GM21367 (cell line): ENCODE measurements at regions not wholly inside any gene's neighbourhood (a gene's known extent, or its start where the extent isn't known, plus 50 kb on each side); places are given as distances from the start of the nearest gene placed in this dataset.

Experiments used
- ATAC-seq: cut with Tn5 transposase; IDR thresholded peaks from one replicate; pipeline ENCODE4 v1.9.1; 2021; ENCODE audit not compliant: unreplicated experiment

DNA sequence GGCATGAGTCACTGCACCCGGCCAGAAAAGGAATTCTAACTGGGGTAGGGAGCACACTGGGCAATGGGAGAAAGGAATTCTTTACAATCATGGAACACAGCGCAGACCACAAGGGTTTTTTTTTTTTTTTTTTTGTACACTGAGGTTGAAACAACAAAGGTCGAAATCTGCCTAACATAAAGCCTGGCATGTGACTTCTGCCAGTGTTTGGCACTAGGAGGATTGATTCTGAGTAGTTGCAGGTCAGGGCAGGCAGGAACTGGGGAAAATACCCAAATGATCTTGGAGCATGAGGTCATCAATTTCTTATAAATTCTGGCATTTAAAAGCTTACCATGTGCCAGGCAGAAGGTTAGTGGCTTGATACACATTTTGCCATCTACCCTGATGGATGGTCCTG lies 202.0 kb upstream of the SNX19 start:
- no peak for ATAC-seq

DNA sequence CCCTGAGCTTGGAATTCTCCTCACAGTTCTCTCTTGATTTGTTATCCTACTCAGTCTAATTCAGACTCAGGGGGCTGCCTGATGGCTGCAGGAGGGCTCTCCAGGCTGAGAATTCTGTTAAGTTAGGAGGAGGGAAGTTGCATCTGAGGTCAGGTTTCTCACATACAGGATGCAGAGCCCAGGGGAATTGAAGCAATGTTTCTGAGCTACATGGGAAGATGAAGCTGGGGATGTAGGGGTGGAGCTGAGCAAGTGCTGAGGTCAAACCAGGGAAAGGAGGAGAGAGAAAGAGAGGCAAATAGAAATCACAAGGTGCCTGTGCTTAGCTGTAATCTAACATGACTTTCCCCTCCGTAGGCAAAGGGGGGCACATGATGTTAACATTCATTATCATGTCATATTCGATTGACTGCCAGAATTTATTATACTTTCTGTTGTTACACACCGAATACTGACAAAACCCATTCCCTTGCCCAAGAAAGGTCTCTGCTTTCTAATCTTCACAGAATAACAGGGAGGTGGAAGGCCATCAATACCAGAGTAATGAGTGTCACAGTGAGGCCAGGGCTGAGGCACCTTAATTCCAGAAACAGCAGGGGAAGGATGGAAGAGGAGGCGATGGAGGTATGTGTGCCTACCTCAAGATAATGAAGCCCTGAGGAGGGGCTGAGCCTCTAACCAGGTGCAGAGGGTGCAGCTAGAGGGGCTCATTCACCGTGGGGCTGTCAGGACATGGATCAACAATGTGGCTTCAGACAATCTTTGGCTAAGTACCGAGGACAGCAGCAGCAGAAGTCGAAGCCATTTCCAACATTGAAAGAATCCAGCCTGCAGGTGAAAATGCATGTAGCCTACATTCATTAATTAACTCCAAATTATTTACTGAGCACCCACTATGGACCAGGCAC lies 205.4 kb upstream of the SNX19 start:
- no peak for ATAC-seq

DNA sequence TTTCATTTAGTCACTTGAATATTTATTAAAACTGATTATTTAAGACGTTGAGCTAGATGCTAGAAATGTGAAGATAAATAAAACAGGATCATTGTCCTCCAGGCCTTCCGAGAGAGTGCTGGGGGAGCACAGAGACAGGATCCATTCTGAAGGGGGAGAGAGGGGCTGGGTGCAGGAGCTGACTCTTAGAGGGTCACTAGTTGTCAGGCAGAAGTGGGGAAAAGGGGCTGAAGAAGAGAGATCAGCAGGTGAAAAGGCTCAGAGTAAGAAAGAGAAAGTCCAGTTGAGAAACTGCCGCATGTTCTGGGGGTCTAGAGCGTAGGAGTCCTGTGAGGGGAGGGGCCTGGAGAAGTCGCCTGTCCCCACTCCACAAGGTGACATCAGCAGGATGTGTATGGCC lies 206.2 kb upstream of the SNX19 start:
- ATAC-seq = no peak

DNA sequence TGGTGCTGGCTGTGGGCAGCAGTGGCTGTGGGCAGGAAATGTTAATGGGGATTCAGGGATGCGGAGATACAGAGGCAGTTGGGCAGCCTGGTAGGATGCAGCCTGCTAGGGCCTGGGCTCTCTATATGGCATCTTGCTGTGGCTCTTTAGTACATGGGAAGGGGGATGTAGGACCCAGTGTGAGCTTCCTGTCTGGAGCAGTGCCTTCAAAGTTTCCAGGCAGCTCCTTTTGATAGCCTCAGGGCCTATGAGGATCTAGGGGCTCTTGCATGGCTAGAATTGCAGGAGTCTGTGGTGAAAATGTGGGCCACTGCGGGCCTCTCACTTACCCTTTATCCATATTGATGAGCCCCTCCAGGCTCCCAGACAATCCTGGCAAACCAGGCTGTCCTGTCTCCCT lies 213.2 kb upstream of the SNX19 start:
- no peak for ATAC-seq

- no peak for ATAC-seq
Observed at GRCh38 chr11:131135611-131136010, 219.3 kb upstream of the SNX19 start.

DNA sequence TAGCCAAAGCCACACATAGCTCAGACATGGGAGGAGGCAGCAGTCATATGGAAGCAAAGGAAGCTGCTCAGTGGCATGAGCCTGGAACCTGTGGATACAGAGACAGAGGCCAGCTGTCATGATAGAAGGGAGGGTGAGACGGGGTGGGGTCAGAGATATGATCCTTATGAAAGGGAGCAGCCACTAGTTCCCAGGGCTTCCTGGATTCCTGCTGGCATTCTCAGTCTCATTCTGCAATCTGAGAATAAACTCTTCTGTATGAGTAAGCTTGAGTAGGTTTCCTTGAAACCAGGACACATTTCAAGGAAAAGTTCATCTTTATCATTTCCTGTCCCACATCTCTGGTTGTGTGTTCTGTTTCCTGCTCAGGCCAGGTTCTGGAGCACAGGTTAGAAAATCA lies 220.2 kb upstream of the SNX19 start:
- no peak for ATAC-seq

- ATAC-seq = no peak
Observed at GRCh38 chr11:131137046-131137445, 220.8 kb upstream of the SNX19 start.

DNA sequence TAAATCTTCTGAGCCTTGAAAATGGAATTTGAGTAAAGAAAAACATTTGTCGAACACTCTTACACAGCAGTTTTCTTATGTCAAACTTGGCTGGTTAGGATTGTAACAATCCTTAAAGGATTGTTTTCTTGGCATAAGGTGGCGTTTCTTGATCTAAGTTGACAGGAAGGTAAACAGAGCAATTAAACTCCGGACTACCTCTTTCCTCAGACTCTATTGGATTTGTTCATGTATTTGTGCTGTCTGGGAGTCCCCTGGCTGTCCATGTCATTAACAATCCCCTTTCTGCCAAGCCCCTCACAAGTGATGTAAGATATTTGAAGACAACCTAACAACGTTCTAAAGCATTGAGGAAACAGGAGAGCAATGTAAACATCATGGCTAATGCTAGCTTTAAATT lies 222.5 kb upstream of the SNX19 start:
- no peak for ATAC-seq

DNA sequence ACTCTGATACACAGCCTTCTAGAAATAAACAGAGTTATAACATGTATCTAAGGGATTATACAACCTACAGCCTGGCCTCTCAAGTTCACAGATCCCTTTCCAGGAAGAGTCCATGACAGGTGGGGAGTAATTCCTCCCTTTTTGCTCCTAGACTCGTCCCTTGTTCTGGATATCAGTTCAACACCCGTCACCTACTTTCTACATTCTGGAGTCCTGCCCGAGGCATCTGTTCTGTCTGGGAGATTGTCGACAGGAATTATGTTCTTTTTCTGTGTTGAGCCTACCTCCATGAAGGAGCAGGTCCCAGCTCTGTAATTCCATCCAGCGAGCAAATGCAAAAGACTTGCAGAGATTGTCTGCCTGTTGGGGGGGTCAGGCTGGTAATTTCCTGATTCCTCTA lies 224.6 kb upstream of the NTM start:
- ATAC-seq = no peak

GRCh38 chr11:131146827-131147490 lies 223.5 kb upstream of the NTM start:
- no peak for ATAC-seq

DNA sequence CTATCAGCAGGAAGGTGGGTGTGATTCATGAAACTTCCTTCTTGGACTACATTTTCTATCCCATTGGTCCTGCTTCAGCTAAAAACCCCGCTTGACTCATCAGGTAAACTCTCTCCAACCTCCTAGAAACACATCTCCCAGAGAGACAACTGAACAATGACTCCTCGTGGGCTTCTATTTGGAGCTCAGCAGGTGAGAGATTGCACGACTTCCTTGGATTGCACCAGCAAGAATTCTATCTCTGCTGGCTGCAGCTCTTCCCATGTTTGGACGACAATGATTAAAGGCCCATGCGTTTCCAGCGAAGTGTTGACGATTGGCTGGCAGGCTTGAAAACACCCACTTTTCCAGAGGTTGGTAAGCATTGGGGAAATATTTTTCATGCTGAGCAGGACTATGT lies 216.1 kb upstream of the NTM start:
- no peak for ATAC-seq

- no peak for ATAC-seq
Observed at GRCh38 chr11:131157678-131158077, 212.7 kb upstream of the NTM start.

- no peak for ATAC-seq
Observed at GRCh38 chr11:131160846-131161245, 209.6 kb upstream of the NTM start.

GRCh38 chr11:131163613-131164012 lies 206.8 kb upstream of the NTM start:
- ATAC-seq = no peak

- ATAC-seq = no peak
Observed at GRCh38 chr11:131165036-131165435, 205.4 kb upstream of the NTM start.

GRCh38 chr11:131168839-131169713 lies 201.3 kb upstream of the NTM start:
- ATAC-seq = no peak

DNA sequence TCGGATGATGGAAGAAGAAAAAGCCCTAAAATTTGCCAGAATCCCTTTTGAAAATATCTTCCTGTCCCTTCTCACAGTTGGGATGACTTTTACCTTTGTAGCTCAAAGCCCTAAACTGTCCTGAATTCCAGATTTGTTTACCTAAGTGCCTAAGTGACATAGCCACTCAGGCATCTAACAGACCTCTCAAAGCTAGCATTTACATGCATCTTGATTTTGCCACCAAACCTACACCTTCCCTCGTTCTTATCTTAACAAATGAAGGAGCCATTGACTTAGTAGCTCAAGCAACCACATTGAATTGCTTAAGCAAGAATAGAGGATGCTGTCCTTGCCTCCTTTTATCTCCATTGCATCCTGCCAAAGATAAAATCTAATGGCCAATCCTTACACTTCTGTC lies 198.4 kb upstream of the NTM start:
- no peak for ATAC-seq

DNA sequence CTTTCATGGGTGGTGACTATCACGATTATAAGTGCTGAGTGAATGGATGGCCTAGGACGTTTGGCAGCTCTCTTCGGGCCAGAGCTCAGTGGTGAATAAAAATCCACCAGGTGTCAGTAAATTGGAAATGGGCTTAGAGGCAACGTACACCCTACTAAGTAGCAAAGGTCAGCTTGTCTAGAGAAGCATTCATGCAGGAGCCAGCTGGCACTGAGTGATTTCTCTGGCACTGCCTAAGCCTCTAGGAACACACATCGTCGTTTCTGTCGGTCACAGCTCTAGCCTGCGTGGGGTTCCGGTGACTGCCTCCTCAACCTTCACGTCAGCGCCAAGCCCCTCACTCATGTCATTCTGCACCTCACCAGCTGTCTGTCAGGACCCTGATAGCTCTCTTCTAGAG lies 192.4 kb upstream of the NTM start:
- no peak for ATAC-seq

DNA sequence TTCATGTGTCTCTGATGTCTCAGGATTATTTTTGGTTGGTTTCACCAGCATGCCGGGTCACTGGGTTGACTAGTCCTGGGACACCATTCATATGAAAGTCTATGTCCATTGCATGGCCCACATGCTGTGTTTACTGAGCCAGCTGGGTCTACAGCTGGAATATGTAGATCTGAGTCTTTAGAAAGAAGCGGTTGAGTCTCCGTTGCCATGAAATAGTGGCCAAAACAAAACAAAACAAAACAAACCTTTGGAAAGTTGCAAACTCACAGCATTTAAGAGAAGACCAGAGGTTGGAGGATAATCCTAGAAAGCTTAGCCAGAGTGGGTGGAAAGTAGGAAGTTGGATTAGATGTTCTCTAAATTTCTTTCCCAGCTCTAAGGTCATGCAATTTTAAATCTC lies 191.8 kb upstream of the NTM start:
- ATAC-seq = no peak

DNA sequence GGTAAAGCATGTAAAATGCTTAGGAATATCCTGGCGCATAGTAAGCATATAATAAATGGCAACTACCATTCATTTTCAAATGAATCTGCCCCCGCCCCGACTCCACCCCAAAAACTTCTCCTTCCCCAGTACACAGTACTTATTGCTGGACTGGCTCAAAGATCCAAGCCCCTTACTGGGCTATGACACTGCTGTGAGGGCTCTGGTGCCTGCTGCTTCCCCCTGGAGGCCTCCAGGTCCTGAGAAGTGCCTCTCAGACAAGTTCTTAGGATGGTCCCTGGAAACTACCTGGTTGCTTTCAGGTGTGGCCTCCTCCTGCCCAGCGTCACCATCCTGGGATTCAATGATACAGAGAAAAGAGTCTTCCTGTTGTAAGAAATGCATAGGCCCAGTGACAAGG lies 190.6 kb upstream of the NTM start:
- ATAC-seq = no peak

DNA sequence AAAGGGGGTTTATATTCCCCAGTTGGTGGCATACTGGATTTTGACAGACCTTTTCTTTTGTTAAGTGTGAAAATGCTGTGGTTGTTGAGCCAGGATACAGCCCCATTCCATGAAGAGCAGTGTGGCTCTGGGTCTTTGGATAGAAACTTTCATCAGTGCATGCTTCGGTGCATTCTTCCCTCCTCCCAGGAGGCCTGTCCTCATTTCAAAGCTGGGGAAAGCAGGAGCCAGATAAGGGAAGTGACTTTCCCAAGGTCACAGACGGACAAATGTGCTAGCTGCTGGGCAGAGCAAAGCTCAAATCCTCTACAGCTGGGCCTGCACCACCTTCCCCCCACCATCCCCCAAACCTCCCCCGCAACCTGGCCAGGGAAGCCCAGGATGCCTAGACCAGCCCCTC lies 184.5 kb upstream of the NTM start:
- ATAC-seq = no peak
